Activated CD8-positive, alpha-beta T cell treated with anti-CD3 and anti-CD28 coated beads for 36 hours (primary cell): ENCODE measurements at regions not wholly inside any gene's neighbourhood (a gene's known extent, or its start where the extent isn't known, plus 50 kb on each side); places are given as distances from the start of the nearest gene placed in this dataset.

Experiments
- ATAC-seq: fragments of 200-7000 bp; cut with Tn5 transposase; one replicate; pipeline ENCODE4 v1.10.0; 2021; ENCODE audit warnings: mild to moderate bottlenecking, moderate library complexity
- CTCF ChIA-PET: fragments of 350-600 bp; sonication (Branson Sonifier 250); formaldehyde crosslinking; loops from one replicate; lab custom pipeline; 2021; ENCODE audit warnings: antibody characterized with exemption; lab: Charles Lee
- POLR2A ChIA-PET: fragments of 350-600 bp; sonication (Branson Sonifier 250); formaldehyde crosslinking; loops from one replicate; lab custom pipeline; 2021; ENCODE audit warnings: antibody characterized with exemption; lab: Charles Lee
- DNase-seq: peaks from one replicate; pipeline ENCODE4 v3.0.0-alpha.2; 2020
- H3K27ac Mint-ChIP-seq: one replicate; pipeline ENCODE4 v1.8.0; 2021; ENCODE audit warnings: mild to moderate bottlenecking, mixed read lengths
- H3K27me3 Mint-ChIP-seq: one replicate; pipeline ENCODE4 v1.8.0; 2021; ENCODE audit warnings: mixed read lengths
- H3K36me3 Mint-ChIP-seq: one replicate; pipeline ENCODE4 v1.8.0; 2021; ENCODE audit warnings: low read depth, mixed read lengths
- H3K4me1 Mint-ChIP-seq: one replicate; pipeline ENCODE4 v1.8.0; 2021; ENCODE audit warnings: low read depth, mixed read lengths
- H3K4me3 Mint-ChIP-seq: one replicate; pipeline ENCODE4 v1.8.0; 2021; ENCODE audit warnings: mild to moderate bottlenecking, moderate library complexity, mixed read lengths
- H3K9me3 Mint-ChIP-seq: one replicate; pipeline ENCODE4 v1.8.0; 2021; ENCODE audit warnings: mixed read lengths
- intact Hi-C: fragments of 100-400 bp; cut with micrococcal nuclease; formaldehyde crosslinking; loops from one replicate; pipeline ENCODE4 v1.10.0; 2022
- TF ChIP-seq, protein P1 (sequence below): fragments of 200-600 bp; IDR thresholded peaks from one replicate; pipeline ENCODE4 v1.8.0; 2022; ENCODE audit warnings: antibody characterized with exemption, mild to moderate bottlenecking

DNA sequence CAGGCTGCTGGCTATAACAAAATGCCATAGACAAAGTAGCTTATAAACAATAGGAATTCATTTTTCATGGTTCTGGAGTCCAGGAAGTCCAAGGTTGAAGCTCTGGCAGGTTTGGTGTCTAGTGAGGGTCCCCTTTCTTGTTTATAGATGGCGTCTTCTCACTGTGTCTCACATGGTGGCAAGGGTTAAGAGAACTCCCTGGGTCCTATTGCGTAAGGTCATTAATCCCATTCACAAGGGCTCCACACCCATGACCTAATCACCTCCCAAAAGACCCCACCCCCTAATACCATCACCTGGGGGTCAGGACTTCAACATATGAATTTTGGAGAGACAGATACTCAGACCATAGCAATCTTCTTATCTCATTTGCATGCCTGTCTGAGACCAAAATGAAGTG, 108.9 kb upstream of the USP25 start:
- Mint-ChIP-seq H3K36me3 (no peaks in the 10 kb centered on the region), H3K27ac (no peak overlapping the region), H3K4me3 (no peak overlapping the region), H3K9me3 (no peaks in the 10 kb centered on the region), H3K4me1 (no peaks in the 10 kb centered on the region), H3K27me3 (peaks cover 2% of the 10 kb centered on the region)
- no peak for ATAC-seq
- DNase-seq = no peak
- TF ChIP-seq, protein P1, sequence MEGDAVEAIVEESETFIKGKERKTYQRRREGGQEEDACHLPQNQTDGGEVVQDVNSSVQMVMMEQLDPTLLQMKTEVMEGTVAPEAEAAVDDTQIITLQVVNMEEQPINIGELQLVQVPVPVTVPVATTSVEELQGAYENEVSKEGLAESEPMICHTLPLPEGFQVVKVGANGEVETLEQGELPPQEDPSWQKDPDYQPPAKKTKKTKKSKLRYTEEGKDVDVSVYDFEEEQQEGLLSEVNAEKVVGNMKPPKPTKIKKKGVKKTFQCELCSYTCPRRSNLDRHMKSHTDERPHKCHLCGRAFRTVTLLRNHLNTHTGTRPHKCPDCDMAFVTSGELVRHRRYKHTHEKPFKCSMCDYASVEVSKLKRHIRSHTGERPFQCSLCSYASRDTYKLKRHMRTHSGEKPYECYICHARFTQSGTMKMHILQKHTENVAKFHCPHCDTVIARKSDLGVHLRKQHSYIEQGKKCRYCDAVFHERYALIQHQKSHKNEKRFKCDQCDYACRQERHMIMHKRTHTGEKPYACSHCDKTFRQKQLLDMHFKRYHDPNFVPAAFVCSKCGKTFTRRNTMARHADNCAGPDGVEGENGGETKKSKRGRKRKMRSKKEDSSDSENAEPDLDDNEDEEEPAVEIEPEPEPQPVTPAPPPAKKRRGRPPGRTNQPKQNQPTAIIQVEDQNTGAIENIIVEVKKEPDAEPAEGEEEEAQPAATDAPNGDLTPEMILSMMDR = no peak
- ChIA-PET POLR2A (no interaction called here), CTCF (no interaction called here)
- intact Hi-C loops = no loop called here

DNA sequence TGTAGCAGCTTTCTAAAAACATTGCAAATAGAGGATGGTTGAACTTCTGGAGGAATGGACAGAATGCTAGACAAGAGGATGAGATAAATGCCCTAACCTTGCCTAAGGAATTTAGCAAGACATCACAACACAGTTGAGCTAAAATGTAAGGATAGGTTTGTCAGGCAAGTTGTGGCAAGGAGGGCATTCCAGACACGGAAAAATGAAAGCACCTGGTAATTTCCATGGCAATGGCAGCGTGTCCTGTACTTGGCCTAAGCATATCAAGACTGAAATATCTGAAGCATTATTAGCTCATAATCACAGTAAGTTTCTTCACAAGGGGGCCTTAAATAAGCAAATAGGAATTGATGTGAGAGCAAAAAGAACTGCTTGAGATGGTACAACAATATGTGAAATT, 105.1 kb upstream of the USP25 start:
- DNase-seq (no peak), ATAC-seq (no peak)
- ChIA-PET POLR2A (no interaction called here), CTCF (no interaction called here)
- Mint-ChIP-seq H3K27ac (no peak overlapping the region), H3K4me3 (no peak overlapping the region), H3K4me1 (no peaks in the 10 kb centered on the region), H3K27me3 (peaks cover 2% of the 10 kb centered on the region), H3K36me3 (no peaks in the 10 kb centered on the region), H3K9me3 (no peaks in the 10 kb centered on the region)
- intact Hi-C loops = no loop called here
- TF ChIP-seq, protein P1 = no peak

DNA sequence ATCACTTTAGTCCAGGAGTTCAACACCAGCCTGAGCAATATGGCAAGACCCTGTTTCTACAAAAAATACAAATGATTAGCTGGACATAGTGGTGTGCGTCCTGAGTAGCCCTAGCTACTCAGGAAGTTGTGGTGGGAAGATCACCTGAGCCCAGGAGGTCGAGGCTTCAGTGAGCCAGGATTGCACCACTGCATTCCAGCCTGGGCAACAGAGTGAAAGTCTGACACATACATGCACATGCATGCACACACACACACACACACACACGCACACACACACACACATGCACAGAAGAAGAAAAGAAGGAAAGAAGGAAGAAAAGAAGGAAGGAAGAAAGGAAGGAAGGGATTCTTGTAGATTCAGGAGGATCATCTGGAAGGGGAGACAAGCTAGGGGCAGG, 104.4 kb upstream of the USP25 start:
- ChIA-PET CTCF (no interaction called here), POLR2A (no interaction called here)
- no peaks in the 10 kb centered on the region for H3K36me3 Mint-ChIP-seq
- no peak for DNase-seq
- no peaks in the 10 kb centered on the region for H3K9me3 Mint-ChIP-seq
- intact Hi-C loops = no loop called here
- no peaks in the 10 kb centered on the region for H3K4me1 Mint-ChIP-seq
- no peak overlapping the region for H3K4me3 Mint-ChIP-seq
- TF ChIP-seq, protein P1 = no peak
- peaks cover 2% of the 10 kb centered on the region for H3K27me3 Mint-ChIP-seq
- H3K27ac Mint-ChIP-seq = no peak overlapping the region
- ATAC-seq = no peak

DNA sequence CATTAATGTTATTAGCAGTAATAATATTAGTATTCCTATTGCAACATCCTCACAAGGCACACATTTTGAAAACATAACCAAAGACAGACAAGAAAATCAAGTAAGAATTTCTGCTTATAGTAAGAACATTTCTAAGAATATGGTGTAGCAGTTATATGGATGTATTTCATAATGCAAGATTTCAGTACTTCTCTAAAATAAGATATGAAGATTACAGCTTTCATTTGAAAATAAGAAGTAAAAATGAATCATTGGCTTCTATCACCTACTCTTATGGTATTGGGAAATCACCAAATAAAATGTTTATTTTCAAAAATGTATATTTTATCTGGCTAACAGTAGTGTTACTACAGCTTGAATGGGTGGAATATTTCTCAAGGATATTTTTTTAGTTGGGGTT, 103.8 kb upstream of the USP25 start:
- no peak for ATAC-seq
- Mint-ChIP-seq H3K9me3 (no peaks in the 10 kb centered on the region), H3K36me3 (no peaks in the 10 kb centered on the region), H3K27me3 (peaks cover 2% of the 10 kb centered on the region), H3K4me1 (no peaks in the 10 kb centered on the region), H3K27ac (no peak overlapping the region), H3K4me3 (no peak overlapping the region)
- CTCF ChIA-PET = no interaction called here
- DNase-seq = no peak
- intact Hi-C loops = no loop called here
- POLR2A ChIA-PET = no interaction called here
- TF ChIP-seq, protein P1 = no peak

DNA sequence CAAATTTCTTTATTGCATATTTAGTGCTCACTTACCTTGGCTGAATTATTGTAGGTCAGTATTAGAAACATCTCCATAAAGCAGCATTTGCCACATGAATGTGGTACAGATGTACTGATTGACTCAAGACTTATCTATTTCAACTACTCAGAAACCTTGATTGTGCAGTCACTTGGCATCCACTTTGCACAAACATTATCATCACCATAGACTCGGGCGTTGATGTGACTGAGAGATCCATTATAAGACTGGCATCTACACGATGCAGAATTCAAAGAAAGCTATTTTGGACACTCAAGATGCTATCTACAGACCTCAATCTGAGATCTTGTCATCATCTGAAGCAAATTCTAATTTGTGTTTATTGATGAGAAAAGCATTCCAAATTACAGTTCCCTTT, 102.8 kb upstream of the USP25 start:
- Mint-ChIP-seq H3K4me1 (no peaks in the 10 kb centered on the region), H3K9me3 (no peaks in the 10 kb centered on the region), H3K4me3 (no peak overlapping the region), H3K36me3 (no peaks in the 10 kb centered on the region), H3K27ac (no peak overlapping the region), H3K27me3 (peaks cover 2% of the 10 kb centered on the region)
- intact Hi-C loops = no loop called here
- TF ChIP-seq, protein P1 = no peak
- ChIA-PET CTCF (no interaction called here), POLR2A (no interaction called here)
- ATAC-seq (no peak), DNase-seq (no peak)
